H1 (cell line): ENCODE measurements at regions not wholly inside any gene's neighbourhood (a gene's known extent, or its start where the extent isn't known, plus 50 kb on each side); places are given as distances from the start of the nearest gene placed in this dataset.

Source experiments
- EP300 ChIP-seq, 2 experiments: IDR thresholded peaks; 1 replicate in 1 of 2; 2 replicates in 1 of 2; pipeline ENCODE4 v1.6.1; 2011 to 2012; ENCODE audit warnings: low read depth in 2 of 2, low read length in 2 of 2, mild to moderate bottlenecking in 2 of 2, borderline replicate concordance in 1 of 2, inconsistent platforms in 1 of 2, moderate library complexity in 1 of 2
- TBP ChIP-seq: IDR thresholded peaks from 2 replicates; pipeline ENCODE4 v1.6.1; 2011; ENCODE audit warnings: low read depth, low read length, improper control_type of control experiment
- TF ChIP-seq, protein P1 (sequence below): IDR thresholded peaks from 2 replicates; pipeline ENCODE4 v1.6.1; 2012; ENCODE audit warnings: inconsistent platforms
- TF ChIP-seq, protein P2 (sequence below), 3 experiments: IDR thresholded peaks; 1 replicate in 2 of 3; 2 replicates in 1 of 3; pipeline versions ENCODE4 v1.5.1 to v1.6.1; 2011; ENCODE audit warnings: low read length in 3 of 3, mild to moderate bottlenecking in 3 of 3, inconsistent platforms in 2 of 3, low read depth in 1 of 3, moderate library complexity in 1 of 3; ENCODE audit not compliant: insufficient read depth in 1 of 3; ENCODE audit errors: control extremely low read depth in 1 of 3

DNA sequence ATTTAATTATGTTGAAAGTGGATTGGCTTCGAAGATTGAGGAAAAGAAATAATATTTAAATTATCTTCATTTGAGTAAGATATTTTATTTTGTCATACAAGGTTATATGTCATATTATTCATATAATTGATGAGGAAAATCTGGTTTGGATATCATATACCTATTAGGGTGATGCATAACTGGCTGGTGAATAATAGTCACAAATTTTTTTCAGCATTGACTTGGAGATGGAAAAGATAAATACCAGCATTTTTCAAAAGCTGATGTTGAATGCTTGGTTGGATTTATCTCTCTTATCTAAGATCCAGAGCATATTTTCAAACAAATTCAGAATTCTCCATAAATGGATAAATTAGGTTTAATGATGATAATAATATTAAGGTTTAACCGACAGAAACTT is 93.5 kb upstream of the SLIT2 start:
- TF ChIP-seq, protein P1, sequence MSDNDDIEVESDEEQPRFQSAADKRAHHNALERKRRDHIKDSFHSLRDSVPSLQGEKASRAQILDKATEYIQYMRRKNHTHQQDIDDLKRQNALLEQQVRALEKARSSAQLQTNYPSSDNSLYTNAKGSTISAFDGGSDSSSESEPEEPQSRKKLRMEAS, result no peak
- TF ChIP-seq EP300 (IDR thresholded peaks at IDR 0.05; ENCODE audit: borderline replicate concordance in 1 of 2, low read depth in 2 of 2, low read length in 2 of 2) (no peak), TBP (no peak)
- TF ChIP-seq, protein P2, sequence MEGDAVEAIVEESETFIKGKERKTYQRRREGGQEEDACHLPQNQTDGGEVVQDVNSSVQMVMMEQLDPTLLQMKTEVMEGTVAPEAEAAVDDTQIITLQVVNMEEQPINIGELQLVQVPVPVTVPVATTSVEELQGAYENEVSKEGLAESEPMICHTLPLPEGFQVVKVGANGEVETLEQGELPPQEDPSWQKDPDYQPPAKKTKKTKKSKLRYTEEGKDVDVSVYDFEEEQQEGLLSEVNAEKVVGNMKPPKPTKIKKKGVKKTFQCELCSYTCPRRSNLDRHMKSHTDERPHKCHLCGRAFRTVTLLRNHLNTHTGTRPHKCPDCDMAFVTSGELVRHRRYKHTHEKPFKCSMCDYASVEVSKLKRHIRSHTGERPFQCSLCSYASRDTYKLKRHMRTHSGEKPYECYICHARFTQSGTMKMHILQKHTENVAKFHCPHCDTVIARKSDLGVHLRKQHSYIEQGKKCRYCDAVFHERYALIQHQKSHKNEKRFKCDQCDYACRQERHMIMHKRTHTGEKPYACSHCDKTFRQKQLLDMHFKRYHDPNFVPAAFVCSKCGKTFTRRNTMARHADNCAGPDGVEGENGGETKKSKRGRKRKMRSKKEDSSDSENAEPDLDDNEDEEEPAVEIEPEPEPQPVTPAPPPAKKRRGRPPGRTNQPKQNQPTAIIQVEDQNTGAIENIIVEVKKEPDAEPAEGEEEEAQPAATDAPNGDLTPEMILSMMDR (IDR thresholded peaks at IDR 0.05; ENCODE audit: control extremely low read depth in 1 of 3, insufficient read depth in 1 of 3, low read depth in 1 of 3, low read length in 3 of 3), result no peak
